H1 (cell line): ENCODE measurements at regions not wholly inside any gene's neighbourhood (a gene's known extent, or its start where the extent isn't known, plus 50 kb on each side); places are given as distances from the start of the nearest gene placed in this dataset.

Source experiments
- CTCF ChIA-PET: fragments of 300-600 bp; sonication (Branson Sonifier 250); formaldehyde crosslinking; loops from one replicate; lab custom pipeline; 2021; ENCODE audit not compliant: partially characterized antibody; lab: Charles Lee
- POLR2A ChIA-PET: fragments of 300-600 bp; sonication (Branson Sonifier 250); formaldehyde crosslinking; loops from one replicate; lab custom pipeline; 2021; ENCODE audit warnings: inconsistent platforms; ENCODE audit not compliant: partially characterized antibody; lab: Charles Lee
- DNase-seq, 2 experiments: peaks; one replicate each; pipeline versions ENCODE4 v3.0.0 to v3.0.0-alpha.2; 2010 to 2022; ENCODE audit warnings: low spot score in 2 of 2, low read depth in 1 of 2, mixed read lengths in 1 of 2
- FAIRE-seq: peaks from 2 replicates; lab custom pipeline; 2011; peaks lifted over from hg19 to GRCh38; lab: Jason Lieb, UNC
- H2AFZ ChIP-seq: 2 replicates; pipeline ENCODE4 v1.8.1; 2012; ENCODE audit warnings: low read length, inconsistent platforms
- H2AK5ac ChIP-seq: 2 replicates; pipeline ENCODE4 v1.6.1; 2013; ENCODE audit warnings: low read depth, low read length
- H2BK120ac ChIP-seq: replicated peaks from 2 replicates; pipeline ENCODE3; 2013; ENCODE audit warnings: low read depth, low read length, inconsistent platforms
- H2BK12ac ChIP-seq: 2 replicates; pipeline ENCODE4 v1.6.1; 2013; ENCODE audit warnings: low read depth, low read length
- H2BK15ac ChIP-seq: 2 replicates; pipeline ENCODE4 v1.6.1; 2013; ENCODE audit warnings: low read length
- H2BK20ac ChIP-seq: 2 replicates; pipeline ENCODE4 v1.6.1; 2013; ENCODE audit warnings: low read length
- H2BK5ac ChIP-seq: 2 replicates; pipeline ENCODE4 v1.6.1; 2013; ENCODE audit warnings: low read depth, low read length
- H3K14ac ChIP-seq: 2 replicates; pipeline ENCODE4 v1.6.1; 2013; ENCODE audit warnings: inconsistent platforms; ENCODE audit not compliant: insufficient read length
- H3K18ac ChIP-seq: 2 replicates; pipeline ENCODE4 v1.6.1; 2013; ENCODE audit warnings: low read length; ENCODE audit errors: extremely low read depth
- H3K23ac ChIP-seq: 2 replicates; pipeline ENCODE4 v1.6.1; 2013; ENCODE audit warnings: inconsistent platforms; ENCODE audit not compliant: insufficient read length
- H3K23me2 ChIP-seq: 2 replicates; pipeline ENCODE4 v1.6.1; 2013; ENCODE audit warnings: low read depth, low read length
- H3K27ac ChIP-seq: 2 replicates; pipeline ENCODE4 v1.6.1; 2011; ENCODE audit warnings: low read depth, low read length, inconsistent platforms
- H3K27me3 ChIP-seq, 4 experiments: replicated peaks in 1 of 4; 1 replicate in 1 of 4; 2 replicates in 3 of 4; pipeline versions ENCODE4 v1.6.1 to v1.8.1; 2011 to 2013; ENCODE audit warnings: low read length in 3 of 4, mild to moderate bottlenecking in 3 of 4, inconsistent platforms in 2 of 4, mixed read lengths in 2 of 4, moderate library complexity in 1 of 4; ENCODE audit not compliant: control insufficient read depth in 3 of 4, insufficient read depth in 3 of 4; ENCODE audit errors: extremely low read depth in 1 of 4
- H3K36me3 ChIP-seq, 4 experiments: 2 replicates each; pipeline versions ENCODE4 v1.6.1 to v1.8.1; 2011 to 2013; ENCODE audit warnings: mild to moderate bottlenecking in 4 of 4, low read length in 3 of 4, moderate library complexity in 2 of 4, control low read depth in 1 of 4, inconsistent platforms in 1 of 4; ENCODE audit not compliant: insufficient read depth in 4 of 4, control insufficient read depth in 2 of 4
- H3K4ac ChIP-seq: replicated peaks from 2 replicates; pipeline ENCODE3; 2013; ENCODE audit warnings: low read length, low read depth, mixed read lengths, inconsistent platforms; ENCODE audit not compliant: insufficient read length
- H3K4me1 ChIP-seq, 4 experiments: replicated peaks in 1 of 4; 1 replicate in 1 of 4; 2 replicates in 3 of 4; pipeline versions ENCODE4 v1.6.1 to v1.8.1; 2011 to 2013; ENCODE audit warnings: low read length in 3 of 4, inconsistent platforms in 2 of 4, mixed read lengths in 1 of 4; ENCODE audit not compliant: insufficient read depth in 4 of 4, control insufficient read depth in 3 of 4
- H3K4me2 ChIP-seq, 2 experiments: 2 replicates each; pipeline versions ENCODE4 v1.6.1 to v1.8.1; 2011 to 2013; ENCODE audit warnings: low read depth in 2 of 2, low read length in 2 of 2, control low read depth in 1 of 2, inconsistent platforms in 1 of 2, mild to moderate bottlenecking in 1 of 2; ENCODE audit not compliant: insufficient read depth in 1 of 2
- H3K4me3 ChIP-seq, 4 experiments: fragments of 200-600, 300-600 bp in 1 of 4; sonication (generic), shearing (Covaris generic), sonication (Bioruptor Twin) in 1 of 4; 2 replicates each; pipeline versions ENCODE4 v1.5.1 to v1.8.1; 2011 to 2016; ENCODE audit warnings: low read length in 4 of 4, low read depth in 3 of 4, control low read depth in 2 of 4, inconsistent platforms in 2 of 4, mild to moderate bottlenecking in 2 of 4, mixed read lengths in 1 of 4, moderate library complexity in 1 of 4; ENCODE audit not compliant: insufficient read depth in 2 of 4; ENCODE audit errors: extremely low read depth in 1 of 4
- H3K56ac ChIP-seq: replicated peaks from 2 replicates; pipeline ENCODE3; 2013; ENCODE audit warnings: low read depth, mild to moderate bottlenecking, mixed read lengths, low read length, inconsistent platforms; ENCODE audit not compliant: insufficient read length
- H3K79me1 ChIP-seq: 2 replicates; pipeline ENCODE4 v1.6.1; 2013; ENCODE audit warnings: low read depth, low read length, control low read depth
- H3K79me2 ChIP-seq, 2 experiments: 2 replicates each; pipeline versions ENCODE4 v1.6.1 to v1.8.1; 2012 to 2013; ENCODE audit warnings: low read length in 2 of 2, mild to moderate bottlenecking in 2 of 2, inconsistent platforms in 1 of 2; ENCODE audit not compliant: insufficient read depth in 2 of 2, control insufficient read depth in 1 of 2
- H3K9ac ChIP-seq, 4 experiments: replicated peaks in 1 of 4; 1 replicate in 1 of 4; 2 replicates in 3 of 4; pipeline versions ENCODE4 v1.6.1 to v1.8.1; 2011 to 2013; ENCODE audit warnings: low read depth in 3 of 4, low read length in 3 of 4, control low read depth in 2 of 4, mild to moderate bottlenecking in 2 of 4, moderate library complexity in 2 of 4, inconsistent platforms in 1 of 4; ENCODE audit errors: extremely low read depth in 1 of 4
- H3K9me3 ChIP-seq, 2 experiments: 2 replicates each; pipeline versions ENCODE4 v1.6.1 to v1.8.1; 2012 to 2013; ENCODE audit warnings: mild to moderate bottlenecking in 2 of 2, moderate library complexity in 2 of 2, control low read depth in 1 of 2, inconsistent platforms in 1 of 2, low read depth in 1 of 2, low read length in 1 of 2, mixed read lengths in 1 of 2; ENCODE audit not compliant: insufficient read depth in 2 of 2
- H4K20me1 ChIP-seq, 2 experiments: replicated peaks in 1 of 2; 2 replicates each; pipeline versions ENCODE3 to v1.8.1; 2011 to 2013; ENCODE audit warnings: inconsistent platforms in 2 of 2, low read length in 2 of 2, mild to moderate bottlenecking in 1 of 2; ENCODE audit not compliant: insufficient read depth in 2 of 2, control insufficient read depth in 1 of 2
- H4K5ac ChIP-seq: 2 replicates; pipeline ENCODE4 v1.6.1; 2013; ENCODE audit warnings: low read length, low read depth, mixed read lengths, inconsistent platforms; ENCODE audit not compliant: insufficient read length
- H4K8ac ChIP-seq: 2 replicates; pipeline ENCODE4 v1.8.0; 2013; ENCODE audit warnings: mild to moderate bottlenecking, moderate library complexity, low read length, inconsistent platforms; ENCODE audit not compliant: insufficient read depth; ENCODE audit errors: extremely low read depth
- H4K91ac ChIP-seq: replicated peaks from 2 replicates; pipeline ENCODE3; 2013; ENCODE audit warnings: low read length, mixed read lengths, inconsistent platforms; ENCODE audit not compliant: insufficient read length
- ASH2L ChIP-seq: fragments of 200-600, 300-600 bp; sonication (generic); IDR thresholded peaks from one replicate; pipeline ENCODE4 v1.7.1; 2017; ENCODE audit warnings: low read length
- ATF2 ChIP-seq: IDR thresholded peaks from 2 replicates; pipeline ENCODE4 v1.6.1; 2012; ENCODE audit warnings: low read length, inconsistent platforms
- BACH1 ChIP-seq: IDR thresholded peaks from 2 replicates; pipeline ENCODE4 v1.6.1; 2012; ENCODE audit warnings: low read length, improper control_type of control experiment
- CHD2 ChIP-seq: IDR thresholded peaks from 2 replicates; pipeline ENCODE4 v1.6.1; 2012; ENCODE audit warnings: low read length, improper control_type of control experiment
- CTBP2 ChIP-seq: IDR thresholded peaks from 2 replicates; pipeline ENCODE4 v1.7.0; 2011; ENCODE audit warnings: borderline replicate concordance, mild to moderate bottlenecking, moderate library complexity, mixed read lengths, low read length; ENCODE audit not compliant: insufficient read depth, insufficient read length
- EGR1 ChIP-seq: IDR thresholded peaks from 2 replicates; pipeline ENCODE4 v1.6.1; 2011; ENCODE audit warnings: low read depth, low read length, borderline replicate concordance
- RNF2 ChIP-seq: fragments of 200-900, 300-1000 bp; sonication (generic); IDR thresholded peaks from 2 replicates; pipeline ENCODE4 v1.7.1; 2016; ENCODE audit warnings: borderline replicate concordance, low read depth, mild to moderate bottlenecking, antibody characterized with exemption, low read length; ENCODE audit not compliant: poor library complexity, severe bottlenecking; ENCODE audit errors: missing control alignments
- SAP30 ChIP-seq: fragments of 300-600 bp; sonication (generic); IDR thresholded peaks from 2 replicates; pipeline ENCODE4 v1.7.1; 2012; ENCODE audit warnings: low read length, moderate library complexity, mild to moderate bottlenecking, inconsistent platforms; ENCODE audit not compliant: insufficient read depth, insufficient replicate concordance
- SP1 ChIP-seq: IDR thresholded peaks from 2 replicates; pipeline ENCODE4 v1.6.1; 2011; ENCODE audit warnings: low read depth, low read length
- WGBS, 2 experiments: shearing (Covaris generic) in 1 of 2; methylation state at CpG; one replicate each; pipeline versions ENCODE4 v1.1.6 to v1.1.7; 2013 to 2015; ENCODE audit warnings: low lambda C conversion rate in 2 of 2, mixed read lengths in 2 of 2, inconsistent platforms in 1 of 2, low coverage in 1 of 2, missing lambda C conversion rate in 1 of 2; ENCODE audit not compliant: insufficient replicate concordance in 2 of 2, insufficient coverage in 1 of 2, insufficient read length in 1 of 2; ENCODE audit errors: extremely low coverage in 1 of 2, missing lambda C conversion rate in 1 of 2; 5-methylcytosine and 5-hydroxymethylcytosine counted together

GRCh38 chr16:85293904-85294642 lies 181.8 kb upstream of the CIBAR2 start:
- FAIRE-seq (no peak), DNase-seq (no peak)
- Histone ChIP-seq H2BK5ac (no peak overlapping the region), H4K20me1 (peaks cover 5 to 12% of the 10 kb centered on the region in 2 experiments), H4K8ac (no peak overlapping the region), H3K9me3 (no peaks in the 10 kb centered on the region), H2BK120ac (no peak overlapping the region), H2BK15ac (no peak overlapping the region), H3K4me2 (no peak overlapping the region), H3K18ac (no peak overlapping the region), H2BK20ac (no peak overlapping the region), H3K4me1 (peaks cover 0 to 12% (median under 1%) of the 10 kb centered on the region in 4 experiments; a peak in 4 of 7 replicates), H3K23me2 (no peaks in the 10 kb centered on the region), H3K27me3 (no peaks in the 10 kb centered on the region; a peak in 1 of 7 replicates), H3K14ac (no peak overlapping the region), H4K91ac (no peak overlapping the region), H3K4ac (no peak overlapping the region), H2AK5ac (no peak overlapping the region), H2BK12ac (no peak overlapping the region), H3K79me2 (no peaks in the 10 kb centered on the region), H3K27ac (no peak overlapping the region), H3K56ac (no peak overlapping the region), H3K9ac (no peak overlapping the region), H3K36me3 (no peaks in the 10 kb centered on the region), H3K79me1 (no peaks in the 10 kb centered on the region; the same call in 1 of the 2 replicates), H2AFZ (no peak overlapping the region), H3K4me3 (no peak overlapping the region), H3K23ac (no peak overlapping the region), H4K5ac (no peak overlapping the region)
- ChIA-PET POLR2A (no interaction called here), CTCF (interaction anchor here (0.6 to 15.8 kb wide), 8 partner anchors 16 to 167 kb away, joined by 3 to 165 read pairs (median 4); no protein-coding TSS in a partner anchor)
- 92% methylated on average over 13 of the region's 15 CpGs; no CpG with 5 or more reads in 1 of the 2 experiments for WGBS, 2 experiments
- no peak for TF ChIP-seq EGR1
- no peak for TF ChIP-seq ASH2L
- no peak for TF ChIP-seq BACH1
- no peak for TF ChIP-seq RNF2
- no peak for TF ChIP-seq SP1
- TF ChIP-seq ATF2: no peak
- no peak for TF ChIP-seq CTBP2
- no peak for TF ChIP-seq SAP30
- no peak for TF ChIP-seq CHD2
